GM12878 (cell line): ENCODE measurements at regions not wholly inside any gene's neighbourhood (a gene's known extent, or its start where the extent isn't known, plus 50 kb on each side); places are given as distances from the start of the nearest gene placed in this dataset.

Experiments used
- ASH2L ChIP-seq: fragments of 300-600, 200-600 bp; sonication (generic); IDR thresholded peaks from 2 replicates; pipeline ENCODE4 v1.6.1; 2017; ENCODE audit warnings: low read depth, mild to moderate bottlenecking, borderline replicate concordance
- CBX5 ChIP-seq: sonication (generic); IDR thresholded peaks from 2 replicates; pipeline ENCODE4 v1.6.1; 2016; ENCODE audit warnings: low read depth, moderate library complexity, mild to moderate bottlenecking, inconsistent platforms
- EZH2 ChIP-seq: IDR thresholded peaks from 2 replicates; pipeline ENCODE4 v1.6.1; 2012; ENCODE audit warnings: low read depth, mild to moderate bottlenecking, control low read depth, inconsistent platforms, low read length, borderline replicate concordance; ENCODE audit not compliant: control insufficient read depth
- MYB ChIP-seq: fragments of 150-350 bp; IDR thresholded peaks from 2 replicates; pipeline ENCODE4 v1.6.1; 2014; ENCODE audit warnings: mild to moderate bottlenecking, low read depth, low read length, borderline replicate concordance
- NFYB ChIP-seq: IDR thresholded peaks from 2 replicates; pipeline ENCODE4 v1.6.1; 2011; ENCODE audit warnings: low read depth, mild to moderate bottlenecking, low read length, improper control_type of control experiment, moderate library complexity; ENCODE audit not compliant: insufficient read depth
- NR2C2 ChIP-seq: IDR thresholded peaks from 2 replicates; pipeline ENCODE4 v1.6.1; 2011; ENCODE audit warnings: borderline replicate concordance, low read depth; ENCODE audit not compliant: control insufficient read depth, insufficient read length
- NRF1 ChIP-seq: conservative IDR thresholded peaks from 2 replicates; pipeline ENCODE4 v1.6.1; 2011; ENCODE audit warnings: mild to moderate bottlenecking, low read depth, low read length, improper control_type of control experiment
- POLR2A ChIP-seq: IDR thresholded peaks from 2 replicates; pipeline ENCODE4 v1.6.1; 2011; ENCODE audit warnings: low read depth, mild to moderate bottlenecking, low read length
- POLR2AphosphoS5 ChIP-seq: IDR thresholded peaks from 2 replicates; pipeline ENCODE4 v1.6.1; 2011; ENCODE audit warnings: mild to moderate bottlenecking, low read length, inconsistent platforms
- RAD51 ChIP-seq: fragments of 450-650 bp; IDR thresholded peaks from 2 replicates; pipeline ENCODE4 v1.6.1; 2016; ENCODE audit warnings: moderate library complexity, mild to moderate bottlenecking, inconsistent platforms
- TAF1 ChIP-seq: IDR thresholded peaks from 2 replicates; pipeline ENCODE4 v1.6.1; 2011; ENCODE audit warnings: mild to moderate bottlenecking, low read depth, low read length, borderline replicate concordance
- TARDBP ChIP-seq: IDR thresholded peaks from 2 replicates; pipeline ENCODE4 v1.6.1; 2016; ENCODE audit warnings: borderline replicate concordance
- ZNF274 ChIP-seq: IDR thresholded peaks from one replicate; pipeline ENCODE4 v1.8.0; 2011; ENCODE audit not compliant: insufficient read length, insufficient read depth
- TF ChIP-seq, protein P1 (sequence below), 3 experiments: IDR thresholded peaks in 2 of 3; conservative IDR thresholded peaks in 1 of 3; 2 replicates each; pipeline ENCODE4 v1.5.1; 2011; ENCODE audit warnings: low read depth in 3 of 3, low read length in 3 of 3, mild to moderate bottlenecking in 3 of 3, control low read depth in 2 of 3, moderate library complexity in 2 of 3, inconsistent platforms in 1 of 3, mixed read lengths in 1 of 3; ENCODE audit not compliant: control insufficient read depth in 2 of 3, insufficient read depth in 1 of 3; ENCODE audit errors: extremely low read depth in 1 of 3

DNA sequence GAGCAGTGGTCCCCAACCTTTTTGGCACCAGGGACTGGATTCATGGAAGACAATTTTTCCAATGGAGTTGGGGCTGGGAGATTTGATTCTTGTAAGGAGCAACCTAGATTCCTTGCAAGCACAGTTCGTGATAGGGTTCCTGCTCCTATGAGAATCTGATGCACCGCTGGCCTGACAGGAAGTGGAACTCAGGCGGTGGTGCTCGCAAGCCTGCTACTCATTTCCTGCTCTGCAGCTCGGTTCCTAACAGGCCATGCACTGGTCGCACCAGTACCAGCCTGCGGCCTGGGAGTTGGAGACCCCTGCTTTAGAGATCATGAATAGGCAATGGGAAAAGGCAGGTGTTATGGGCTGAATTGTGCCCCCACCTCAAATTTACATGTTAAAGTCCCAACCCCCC is 131.2 kb downstream of the PFDN4 start:
- TF ChIP-seq TAF1: no peak
- no peak for TF ChIP-seq ASH2L
- no peak for TF ChIP-seq EZH2
- no peak for TF ChIP-seq NR2C2
- TF ChIP-seq RAD51: no peak
- TF ChIP-seq, protein P1, sequence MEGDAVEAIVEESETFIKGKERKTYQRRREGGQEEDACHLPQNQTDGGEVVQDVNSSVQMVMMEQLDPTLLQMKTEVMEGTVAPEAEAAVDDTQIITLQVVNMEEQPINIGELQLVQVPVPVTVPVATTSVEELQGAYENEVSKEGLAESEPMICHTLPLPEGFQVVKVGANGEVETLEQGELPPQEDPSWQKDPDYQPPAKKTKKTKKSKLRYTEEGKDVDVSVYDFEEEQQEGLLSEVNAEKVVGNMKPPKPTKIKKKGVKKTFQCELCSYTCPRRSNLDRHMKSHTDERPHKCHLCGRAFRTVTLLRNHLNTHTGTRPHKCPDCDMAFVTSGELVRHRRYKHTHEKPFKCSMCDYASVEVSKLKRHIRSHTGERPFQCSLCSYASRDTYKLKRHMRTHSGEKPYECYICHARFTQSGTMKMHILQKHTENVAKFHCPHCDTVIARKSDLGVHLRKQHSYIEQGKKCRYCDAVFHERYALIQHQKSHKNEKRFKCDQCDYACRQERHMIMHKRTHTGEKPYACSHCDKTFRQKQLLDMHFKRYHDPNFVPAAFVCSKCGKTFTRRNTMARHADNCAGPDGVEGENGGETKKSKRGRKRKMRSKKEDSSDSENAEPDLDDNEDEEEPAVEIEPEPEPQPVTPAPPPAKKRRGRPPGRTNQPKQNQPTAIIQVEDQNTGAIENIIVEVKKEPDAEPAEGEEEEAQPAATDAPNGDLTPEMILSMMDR (IDR thresholded peaks at IDR 0.05 in 2 of 3, conservative IDR thresholded peaks at IDR 0.05 in 1 of 3; ENCODE audit: control insufficient read depth in 2 of 3, extremely low read depth in 1 of 3, insufficient read depth in 1 of 3, low read depth in 3 of 3, low read length in 3 of 3): no peak
- no peak for TF ChIP-seq NRF1
- TF ChIP-seq NFYB: no peak
- TF ChIP-seq POLR2A: no peak
- TF ChIP-seq MYB: no peak
- TF ChIP-seq POLR2AphosphoS5: no peak
- TF ChIP-seq ZNF274: no peak
- no peak for TF ChIP-seq TARDBP
- TF ChIP-seq CBX5: no peak
